Ascending aorta (tissue), 2 donors: ENCODE measurements at regions not wholly inside any gene's neighbourhood (a gene's known extent, or its start where the extent isn't known, plus 50 kb on each side); places are given as distances from the start of the nearest gene placed in this dataset.

Source experiments
- DNase-seq, 2 donors: peaks; one replicate each; pipeline ENCODE4 v3.0.0-alpha.2; 2019; ENCODE audit warnings: low spot score in 2 of 2
- H3K27ac ChIP-seq, 2 donors: fragments of 200-600 bp; sonication (generic); one replicate each; pipeline ENCODE4 v1.5.1; 2016 to 2017; ENCODE audit warnings: mild to moderate bottlenecking in 1 of 2
- H3K27me3 ChIP-seq: fragments of 200-600 bp; sonication (generic); one replicate; pipeline ENCODE4 v1.5.1; 2017
- H3K36me3 ChIP-seq, 2 donors: fragments of 200-600 bp; sonication (generic); one replicate each; pipeline ENCODE4 v1.5.1; 2016
- H3K4me1 ChIP-seq, 2 donors: fragments of 200-600 bp; sonication (generic); one replicate each; pipeline ENCODE4 v1.5.1; 2016 to 2017; ENCODE audit warnings: mild to moderate bottlenecking in 1 of 2
- H3K4me3 ChIP-seq, 2 donors: fragments of 200-600 bp; sonication (generic); one replicate each; pipeline ENCODE4 v1.5.1; 2016 to 2017; ENCODE audit warnings: mild to moderate bottlenecking in 1 of 2
- H3K9me3 ChIP-seq, 2 donors: fragments of 200-600 bp; sonication (generic); one replicate each; pipeline ENCODE4 v1.5.1; 2016
- CTCF ChIP-seq, 3 experiments: fragments of 200-600 bp in 2 of 3; fragments of 450-650 bp in 1 of 3; sonication (generic) in 2 of 3; IDR thresholded peaks; one replicate each; pipeline ENCODE4 v1.5.1; 2016 to 2019; ENCODE audit warnings: antibody characterized with exemption in 3 of 3, mild to moderate bottlenecking in 1 of 3, moderate library complexity in 1 of 3
- intact Hi-C: fragments of 100-400 bp; cut with DNase I; formaldehyde crosslinking; loops from one replicate; pipeline ENCODE4 v1.15.1; 2023

GRCh38 chr3:1513662-1514061, 420.8 kb downstream of the CNTN6 start:
- TF ChIP-seq CTCF (IDR thresholded peaks at IDR 0.05): no peak
- no peaks in the 10 kb centered on the region for H3K4me1 ChIP-seq
- no peak overlapping the region for H3K27ac ChIP-seq
- H3K27me3 ChIP-seq: no peaks in the 10 kb centered on the region
- DNase-seq: no peak
- intact Hi-C loops: no loop called here
- H3K36me3 ChIP-seq: no peaks in the 10 kb centered on the region
- H3K9me3 ChIP-seq: no peaks in the 10 kb centered on the region
- no peak overlapping the region for H3K4me3 ChIP-seq

- intact Hi-C loops: no loop called here
- no peaks in the 10 kb centered on the region for H3K27me3 ChIP-seq
- H3K4me3 ChIP-seq: no peak overlapping the region
Measured at GRCh38 chr3:1515882-1516281, 423.1 kb downstream of the CNTN6 start.

GRCh38 chr3:1527786-1528185, 435.0 kb downstream of the CNTN6 start:
- TF ChIP-seq CTCF (IDR thresholded peaks at IDR 0.05): no peak
- intact Hi-C loops: no loop called here

More at GRCh38 chr3:1515882-1516281, 423.1 kb downstream of the CNTN6 start:
- Histone ChIP-seq H3K4me1 (no peaks in the 10 kb centered on the region), H3K27ac (no peak overlapping the region), H3K36me3 (no peaks in the 10 kb centered on the region), H3K9me3 (no peaks in the 10 kb centered on the region)
- no peak for DNase-seq
- TF ChIP-seq CTCF (IDR thresholded peaks at IDR 0.05): no peak

GRCh38 chr3:1528621-1529020, 435.8 kb downstream of the CNTN6 start:
- no peaks in the 10 kb centered on the region for H3K4me1 ChIP-seq
- no peaks in the 10 kb centered on the region for H3K36me3 ChIP-seq
- intact Hi-C loops: no loop called here
- TF ChIP-seq CTCF (IDR thresholded peaks at IDR 0.05): no peak
- no peak overlapping the region for H3K27ac ChIP-seq
- H3K9me3 ChIP-seq: no peaks in the 10 kb centered on the region
- DNase-seq: no peak
- H3K4me3 ChIP-seq: no peak overlapping the region
- no peaks in the 10 kb centered on the region for H3K27me3 ChIP-seq

More at GRCh38 chr3:1527786-1528185, 435.0 kb downstream of the CNTN6 start:
- DNase-seq: no peak
- H3K36me3 ChIP-seq: no peaks in the 10 kb centered on the region
- H3K27ac ChIP-seq: no peak overlapping the region
- no peaks in the 10 kb centered on the region for H3K4me1 ChIP-seq
- H3K4me3 ChIP-seq: no peak overlapping the region
- no peaks in the 10 kb centered on the region for H3K9me3 ChIP-seq
- no peaks in the 10 kb centered on the region for H3K27me3 ChIP-seq

GRCh38 chr3:1529676-1530075, 436.9 kb downstream of the CNTN6 start:
- Histone ChIP-seq H3K27me3 (no peaks in the 10 kb centered on the region), H3K9me3 (no peaks in the 10 kb centered on the region), H3K27ac (no peak overlapping the region), H3K4me3 (no peak overlapping the region), H3K4me1 (no peaks in the 10 kb centered on the region), H3K36me3 (no peaks in the 10 kb centered on the region)
- no peak for TF ChIP-seq CTCF (IDR thresholded peaks at IDR 0.05)
- intact Hi-C loops: no loop called here
- no peak for DNase-seq

- no peak for DNase-seq
- Histone ChIP-seq H3K4me1 (no peaks in the 10 kb centered on the region), H3K4me3 (no peak overlapping the region), H3K9me3 (no peaks in the 10 kb centered on the region), H3K27ac (no peak overlapping the region), H3K27me3 (no peaks in the 10 kb centered on the region), H3K36me3 (no peaks in the 10 kb centered on the region)
- no peak for TF ChIP-seq CTCF (IDR thresholded peaks at IDR 0.05)
- intact Hi-C loops: no loop called here
Measured at GRCh38 chr3:1531981-1532380, 439.2 kb downstream of the CNTN6 start.
